OCI-LY3 (cell line): ENCODE measurements at regions not wholly inside any gene's neighbourhood (a gene's known extent, or its start where the extent isn't known, plus 50 kb on each side); places are given as distances from the start of the nearest gene placed in this dataset.
"Not testable (repeated sequence)": the region's sequence is repeated elsewhere in the genome, so short reads cannot be mapped to it uniquely, and the experiment has no call there.

ENCODE experiments used
- CTCF ChIP-seq: fragments of 200-600, 300-600 bp; sonication (generic); IDR thresholded peaks from 2 replicates; pipeline ENCODE4 v1.5.1; 2014; ENCODE audit warnings: antibody characterized with exemption, low read length, low read depth
- EZH2phosphoT487 ChIP-seq: fragments of 200-600 bp; shearing (Covaris generic); IDR thresholded peaks from 2 replicates; pipeline ENCODE4 v1.6.1; 2018; ENCODE audit warnings: antibody characterized with exemption, mixed run types, low read depth

GRCh38 chr1:206302056-206302455 lies 98.7 kb downstream of the SRGAP2 start:
- TF ChIP-seq CTCF, EZH2phosphoT487: not testable (repeated sequence)
